ENCODE measurements at regions not wholly inside any gene's neighbourhood (a gene's known extent, or its start where the extent isn't known, plus 50 kb on each side); places are given as distances from the start of the nearest gene placed in this dataset.

- in situ Hi-C loops (cut with HindIII; ENCODE audit: low sequenced_read_pairs): loop anchor here (10.0 kb wide), 1 partner anchor 58 kb away; no protein-coding TSS in a partner anchor
- no peak for DNase-seq (ENCODE audit: low spot score)
These were observed 86.1 kb upstream of the WNT7B start for GRCh38 chr22:46062971-46063631.

GRCh38 chr22:46063846-46064227 lies 86.5 kb upstream of the PPARA start:
- DNase-seq (ENCODE audit: low spot score): no peak
- in situ Hi-C loops (cut with HindIII; ENCODE audit: low sequenced_read_pairs): loop anchor here (10.0 kb wide), 1 partner anchor 59 kb away; no protein-coding TSS in a partner anchor

GRCh38 chr22:46064228-46064965 lies 85.9 kb upstream of the PPARA start:
- in situ Hi-C loops (cut with HindIII; ENCODE audit: low sequenced_read_pairs): loop anchor here (10.0 kb wide), 1 partner anchor 60 kb away; no protein-coding TSS in a partner anchor
- no peak for DNase-seq (ENCODE audit: low spot score)

- DNase-seq (ENCODE audit: low spot score): peak; percentile 73
- in situ Hi-C loops (cut with HindIII; ENCODE audit: low sequenced_read_pairs): loop anchor here (10.0 kb wide), 1 partner anchor 60 kb away; no protein-coding TSS in a partner anchor
These were observed 85.2 kb upstream of the PPARA start for GRCh38 chr22:46064966-46065666.

GRCh38 chr22:46065691-46066454 lies 84.5 kb upstream of the PPARA start:
- in situ Hi-C loops (cut with HindIII; ENCODE audit: low sequenced_read_pairs): loop anchor here (10.0 kb wide), 1 partner anchor 61 kb away; no protein-coding TSS in a partner anchor
- no peak for DNase-seq (ENCODE audit: low spot score)

GRCh38 chr22:46066691-46067090 lies 83.6 kb upstream of the PPARA start:
- in situ Hi-C loops (cut with HindIII; ENCODE audit: low sequenced_read_pairs): loop anchor here (10.0 kb wide), 1 partner anchor 62 kb away; no protein-coding TSS in a partner anchor
- peak; percentile 69 for DNase-seq (ENCODE audit: low spot score)

GRCh38 chr22:46067159-46068111 lies 82.9 kb upstream of the PPARA start:
- DNase-seq (ENCODE audit: low spot score): peak; percentile 51
- in situ Hi-C loops (cut with HindIII; ENCODE audit: low sequenced_read_pairs): loop anchor here (10.0 kb wide), 1 partner anchor 63 kb away; no protein-coding TSS in a partner anchor

- in situ Hi-C loops (cut with HindIII; ENCODE audit: low sequenced_read_pairs): loop anchor here (10.0 kb wide), 1 partner anchor 63 kb away; no protein-coding TSS in a partner anchor
- DNase-seq (ENCODE audit: low spot score): peak; percentile 42
These were observed 82.1 kb upstream of the PPARA start for GRCh38 chr22:46068181-46068592.

- no peak for DNase-seq (ENCODE audit: low spot score)
- in situ Hi-C loops (cut with HindIII; ENCODE audit: low sequenced_read_pairs): loop anchor here (10.0 kb wide), 1 partner anchor 64 kb away; no protein-coding TSS in a partner anchor
These were observed 81.5 kb upstream of the PPARA start for GRCh38 chr22:46068593-46069491.

GRCh38 chr22:46069521-46070214 lies 80.7 kb upstream of the PPARA start:
- in situ Hi-C loops (cut with HindIII; ENCODE audit: low sequenced_read_pairs): loop anchor here (10.0 kb wide), 1 partner anchor 65 kb away; no protein-coding TSS in a partner anchor
- DNase-seq (ENCODE audit: low spot score): no peak

- in situ Hi-C loops (cut with HindIII; ENCODE audit: low sequenced_read_pairs): no loop called here
These were observed 80.0 kb upstream of the PPARA start for GRCh38 chr22:46070215-46070802.

GRCh38 chr22:46070803-46071450 lies 79.4 kb upstream of the PPARA start:
- DNase-seq (ENCODE audit: low spot score): no peak
- in situ Hi-C loops (cut with HindIII; ENCODE audit: low sequenced_read_pairs): no loop called here

More at GRCh38 chr22:46070215-46070802, 80.0 kb upstream of the PPARA start:
- DNase-seq (ENCODE audit: low spot score): no peak

GRCh38 chr22:46071451-46072109 lies 78.7 kb upstream of the PPARA start:
- no peak for DNase-seq (ENCODE audit: low spot score)
- in situ Hi-C loops (cut with HindIII; ENCODE audit: low sequenced_read_pairs): no loop called here

- no peak for DNase-seq (ENCODE audit: low spot score)
- in situ Hi-C loops (cut with HindIII; ENCODE audit: low sequenced_read_pairs): no loop called here
These were observed 78.0 kb upstream of the PPARA start for GRCh38 chr22:46072110-46072881.
